D721Med (cell line): ENCODE measurements at regions not wholly inside any gene's neighbourhood (a gene's known extent, or its start where the extent isn't known, plus 50 kb on each side); places are given as distances from the start of the nearest gene placed in this dataset.

Experiments
- DNase-seq: peaks from one replicate; pipeline ENCODE4 v3.0.0; 2011; ENCODE audit warnings: low spot score; ENCODE audit not compliant: insufficient read length
- FAIRE-seq: peaks from 2 replicates; lab custom pipeline; 2011; peaks lifted over from hg19 to GRCh38; lab: Jason Lieb, UNC
- TF ChIP-seq, protein P1 (sequence below): IDR thresholded peaks from 2 replicates; pipeline ENCODE4 v1.5.1; 2012; ENCODE audit warnings: mild to moderate bottlenecking, control low read depth; ENCODE audit not compliant: insufficient read depth; ENCODE audit errors: missing control alignments

DNA sequence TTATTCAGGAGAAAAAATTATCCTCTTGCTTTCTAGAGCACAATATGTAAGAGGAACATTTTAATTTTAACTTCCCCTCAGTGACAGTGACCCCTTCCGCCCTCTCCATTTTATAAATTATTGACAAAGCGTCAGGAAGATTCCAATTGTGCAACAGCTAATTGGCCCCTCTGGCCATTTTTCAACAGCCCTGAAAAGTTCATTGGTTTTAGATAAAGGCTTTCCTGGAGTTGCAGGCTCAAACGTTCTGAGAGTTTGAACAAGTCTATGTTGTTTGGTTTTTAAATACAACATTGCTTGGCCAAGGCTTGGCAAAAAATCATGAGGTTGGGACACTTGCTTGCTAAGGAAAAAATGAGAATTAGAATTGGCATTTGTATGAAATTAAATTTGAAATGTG lies 422.2 kb upstream of the ANKRD30A start:
- TF ChIP-seq, protein P1, sequence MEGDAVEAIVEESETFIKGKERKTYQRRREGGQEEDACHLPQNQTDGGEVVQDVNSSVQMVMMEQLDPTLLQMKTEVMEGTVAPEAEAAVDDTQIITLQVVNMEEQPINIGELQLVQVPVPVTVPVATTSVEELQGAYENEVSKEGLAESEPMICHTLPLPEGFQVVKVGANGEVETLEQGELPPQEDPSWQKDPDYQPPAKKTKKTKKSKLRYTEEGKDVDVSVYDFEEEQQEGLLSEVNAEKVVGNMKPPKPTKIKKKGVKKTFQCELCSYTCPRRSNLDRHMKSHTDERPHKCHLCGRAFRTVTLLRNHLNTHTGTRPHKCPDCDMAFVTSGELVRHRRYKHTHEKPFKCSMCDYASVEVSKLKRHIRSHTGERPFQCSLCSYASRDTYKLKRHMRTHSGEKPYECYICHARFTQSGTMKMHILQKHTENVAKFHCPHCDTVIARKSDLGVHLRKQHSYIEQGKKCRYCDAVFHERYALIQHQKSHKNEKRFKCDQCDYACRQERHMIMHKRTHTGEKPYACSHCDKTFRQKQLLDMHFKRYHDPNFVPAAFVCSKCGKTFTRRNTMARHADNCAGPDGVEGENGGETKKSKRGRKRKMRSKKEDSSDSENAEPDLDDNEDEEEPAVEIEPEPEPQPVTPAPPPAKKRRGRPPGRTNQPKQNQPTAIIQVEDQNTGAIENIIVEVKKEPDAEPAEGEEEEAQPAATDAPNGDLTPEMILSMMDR, result no peak
- no peak for FAIRE-seq
- no peak for DNase-seq

DNA sequence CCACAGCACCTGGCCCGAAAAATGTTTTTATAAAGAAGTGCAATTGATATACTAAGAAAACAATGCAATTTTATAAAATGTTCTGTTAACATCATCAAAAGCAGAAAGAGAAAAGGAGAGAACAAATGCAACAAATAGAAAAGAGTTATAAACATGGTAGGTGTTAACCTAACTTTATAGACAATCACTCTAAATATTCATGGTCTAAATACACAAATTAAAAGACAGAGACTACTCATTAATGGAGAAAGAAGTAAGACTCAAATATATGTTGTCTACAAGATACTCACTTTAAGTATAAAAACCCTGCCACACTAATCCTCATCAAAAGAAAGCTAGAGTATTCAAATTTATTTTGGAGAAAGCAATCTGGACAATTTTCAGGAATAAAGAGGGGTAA lies 425.3 kb upstream of the ANKRD30A start:
- TF ChIP-seq, protein P1, result no peak
- no peak for FAIRE-seq
- no peak for DNase-seq

DNA sequence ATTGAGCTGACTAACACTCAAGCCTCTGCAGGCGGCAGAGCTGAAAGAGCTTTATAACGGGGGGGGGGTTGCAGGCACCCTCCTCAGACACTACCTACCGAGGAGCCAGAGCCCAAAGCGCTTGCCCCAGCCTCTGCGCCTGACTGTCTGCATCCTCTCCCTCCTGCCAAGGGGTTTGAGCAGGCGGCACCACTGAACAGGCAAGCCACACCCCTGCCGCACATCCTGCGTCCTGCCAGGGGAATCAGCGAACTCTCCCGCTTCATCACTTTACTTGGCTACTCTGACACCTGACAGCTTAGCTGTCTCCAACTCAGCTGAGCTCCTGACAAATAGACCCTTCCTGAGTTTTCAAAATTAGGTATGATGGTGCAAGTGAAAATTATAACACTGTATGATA lies 432.6 kb upstream of the ANKRD30A start:
- TF ChIP-seq, protein P1, result no peak
- FAIRE-seq (no peak), DNase-seq (no peak)

DNA sequence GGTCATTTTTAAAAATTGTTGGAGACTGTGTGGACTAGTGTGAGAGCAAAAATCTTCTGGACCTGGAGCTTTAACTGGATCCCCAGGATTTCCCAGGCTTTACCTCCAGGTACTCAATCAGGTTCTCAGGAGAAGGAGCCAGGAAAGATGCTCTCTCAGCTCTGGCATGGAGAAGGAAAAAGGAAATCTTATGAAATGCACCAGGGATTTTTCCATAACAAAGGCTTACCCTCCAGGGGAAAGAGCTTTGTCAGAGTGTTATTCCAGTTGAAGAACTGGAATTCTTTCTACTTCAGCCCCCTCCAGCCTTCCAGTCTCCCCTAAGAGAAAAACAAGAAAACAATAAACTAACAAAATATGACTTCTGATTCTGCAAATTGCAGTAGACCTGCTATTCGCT lies 436.7 kb upstream of the ANKRD30A start:
- DNase-seq, result no peak
- TF ChIP-seq, protein P1, result no peak
- no peak for FAIRE-seq

DNA sequence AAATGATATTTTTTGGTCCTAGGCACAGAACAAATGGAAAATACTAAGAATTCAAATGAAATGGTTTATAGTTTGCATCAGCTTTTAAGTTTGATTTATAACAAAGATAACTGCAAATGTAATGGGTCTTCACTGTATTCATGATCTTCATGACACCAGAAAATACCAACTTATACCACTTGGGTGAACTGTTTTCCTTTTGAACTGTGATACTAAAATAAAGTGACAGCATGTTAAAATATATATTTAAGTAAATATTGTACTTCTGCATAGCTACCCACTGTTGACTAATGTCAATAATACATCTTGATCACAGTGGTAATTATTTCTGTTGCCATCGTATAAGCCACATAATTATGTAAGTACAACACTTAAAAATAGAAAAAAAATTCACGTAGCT lies 442.0 kb upstream of the ANKRD30A start:
- no peak for FAIRE-seq
- TF ChIP-seq, protein P1, result no peak
- DNase-seq, result no peak

GRCh38 chr10:36681751-36682632 lies 443.4 kb upstream of the ANKRD30A start:
- DNase-seq, result no peak
- FAIRE-seq, result no peak
- TF ChIP-seq, protein P1, result no peak

DNA sequence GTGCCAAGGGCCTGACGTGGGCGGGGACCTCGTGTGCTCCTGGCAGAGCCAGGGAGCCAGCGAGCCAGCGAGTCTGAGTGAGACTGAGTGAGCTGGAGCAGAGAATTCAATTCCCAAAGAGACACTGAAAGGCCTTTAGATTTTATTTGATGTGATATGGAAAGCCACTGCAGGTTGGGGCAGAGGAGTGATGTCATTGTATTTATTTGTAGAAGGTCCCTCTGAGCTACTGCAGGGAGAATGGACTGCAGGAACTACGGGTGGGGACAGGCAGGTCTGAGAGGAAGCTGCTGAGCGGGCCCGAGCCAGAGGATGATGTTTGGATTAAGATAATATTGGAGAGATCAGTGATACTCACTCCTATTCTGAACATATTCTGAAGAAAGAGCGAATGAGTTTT lies 445.8 kb upstream of the ANKRD30A start:
- DNase-seq (no peak), FAIRE-seq (no peak)
- TF ChIP-seq, protein P1, result no peak
